HG03095 (cell line): ENCODE measurements at regions not wholly inside any gene's neighbourhood (a gene's known extent, or its start where the extent isn't known, plus 50 kb on each side); places are given as distances from the start of the nearest gene placed in this dataset.

Experiments
- ATAC-seq: cut with Tn5 transposase; IDR thresholded peaks from one replicate; pipeline ENCODE4 v1.9.1; 2021; ENCODE audit warnings: moderate library complexity; ENCODE audit not compliant: unreplicated experiment

- no peak for ATAC-seq
Observed at GRCh38 chr16:80427795-80428194, 113.0 kb upstream of the DYNLRB2 start.

- no peak for ATAC-seq
Observed at GRCh38 chr16:80418517-80419355, 122.1 kb upstream of the DYNLRB2 start.

- ATAC-seq, result no peak
Observed at GRCh38 chr16:80417706-80418271, 123.0 kb upstream of the DYNLRB2 start.

- no peak for ATAC-seq
Observed at GRCh38 chr16:80408014-80408413, 132.8 kb upstream of the DYNLRB2 start.

GRCh38 chr16:80407265-80407987, 133.4 kb upstream of the DYNLRB2 start:
- ATAC-seq, result no peak

GRCh38 chr16:80404847-80405246, 135.9 kb upstream of the DYNLRB2 start:
- ATAC-seq, result no peak

GRCh38 chr16:80403894-80404293, 136.9 kb upstream of the DYNLRB2 start:
- no peak for ATAC-seq

GRCh38 chr16:80390871-80391489, 149.8 kb upstream of the DYNLRB2 start:
- no peak for ATAC-seq

- no peak for ATAC-seq
Observed at GRCh38 chr16:80390046-80390445, 150.7 kb upstream of the DYNLRB2 start.

- no peak for ATAC-seq
Observed at GRCh38 chr16:80389338-80389737, 151.5 kb upstream of the DYNLRB2 start.

GRCh38 chr16:80387318-80387921, 153.4 kb upstream of the DYNLRB2 start:
- no peak for ATAC-seq

- no peak for ATAC-seq
Observed at GRCh38 chr16:80384862-80385261, 155.9 kb upstream of the DYNLRB2 start.

GRCh38 chr16:80380514-80380913, 160.3 kb upstream of the DYNLRB2 start:
- ATAC-seq, result no peak

- ATAC-seq, result no peak
Observed at GRCh38 chr16:80377096-80377956, 163.5 kb upstream of the DYNLRB2 start.

GRCh38 chr16:80375973-80376372, 164.8 kb upstream of the DYNLRB2 start:
- no peak for ATAC-seq

- ATAC-seq, result no peak
Observed at GRCh38 chr16:80375513-80375912, 165.3 kb upstream of the DYNLRB2 start.

- ATAC-seq, result no peak
Observed at GRCh38 chr16:80372341-80372740, 168.5 kb upstream of the DYNLRB2 start.

GRCh38 chr16:80369138-80369958, 171.4 kb upstream of the DYNLRB2 start:
- no peak for ATAC-seq

GRCh38 chr16:80367037-80367658, 173.6 kb upstream of the DYNLRB2 start:
- no peak for ATAC-seq
